GM19324 (cell line): ENCODE measurements at regions not wholly inside any gene's neighbourhood (a gene's known extent, or its start where the extent isn't known, plus 50 kb on each side); places are given as distances from the start of the nearest gene placed in this dataset.
"Not testable (repeated sequence)": the region's sequence is repeated elsewhere in the genome, so short reads cannot be mapped to it uniquely, and the experiment has no call there.

ENCODE experiments used
- ATAC-seq: cut with Tn5 transposase; IDR thresholded peaks from one replicate; pipeline ENCODE4 v1.9.1; 2021; ENCODE audit warnings: mild to moderate bottlenecking, moderate library complexity; ENCODE audit not compliant: unreplicated experiment, low FRiP score

GRCh38 chr18:42298759-42299675, 344.0 kb downstream of the PIK3C3 start:
- ATAC-seq, result peak; percentile 87

GRCh38 chr18:42305869-42306593, 351.0 kb downstream of the PIK3C3 start:
- ATAC-seq, result no peak

GRCh38 chr18:42306594-42306980, 351.6 kb downstream of the PIK3C3 start:
- ATAC-seq, result no peak

GRCh38 chr18:42310956-42311355, 355.9 kb downstream of the PIK3C3 start:
- no peak for ATAC-seq

GRCh38 chr18:42326752-42327151, 371.7 kb downstream of the PIK3C3 start:
- ATAC-seq, result no peak

GRCh38 chr18:42328931-42329330, 373.9 kb downstream of the PIK3C3 start:
- ATAC-seq, result no peak

GRCh38 chr18:42330296-42330695, 375.3 kb downstream of the PIK3C3 start:
- no peak for ATAC-seq

GRCh38 chr18:42333558-42333957, 378.5 kb downstream of the PIK3C3 start:
- ATAC-seq, result no peak

GRCh38 chr18:42334931-42335330, 379.9 kb downstream of the PIK3C3 start:
- no peak for ATAC-seq

GRCh38 chr18:42336139-42336538, 381.1 kb downstream of the PIK3C3 start:
- no peak for ATAC-seq

- not testable (repeated sequence) for ATAC-seq
Observed at GRCh38 chr18:42337337-42337736, 382.3 kb downstream of the PIK3C3 start.

- ATAC-seq, result no peak
Observed at GRCh38 chr18:42338683-42339082, 383.6 kb downstream of the PIK3C3 start.

- ATAC-seq, result no peak
Observed at GRCh38 chr18:42339372-42339771, 384.3 kb downstream of the PIK3C3 start.

- ATAC-seq, result no peak
Observed at GRCh38 chr18:42340423-42341009, 385.5 kb downstream of the PIK3C3 start.

- ATAC-seq, result no peak
Observed at GRCh38 chr18:42341423-42341822, 386.4 kb downstream of the PIK3C3 start.

- no peak for ATAC-seq
Observed at GRCh38 chr18:42348722-42349121, 393.7 kb downstream of the PIK3C3 start.

GRCh38 chr18:42351455-42351854, 396.4 kb downstream of the PIK3C3 start:
- ATAC-seq, result no peak

- ATAC-seq, result no peak
Observed at GRCh38 chr18:42360716-42361115, 405.7 kb downstream of the PIK3C3 start.

GRCh38 chr18:42363446-42364441, 408.7 kb downstream of the PIK3C3 start:
- ATAC-seq, result no peak

- ATAC-seq, result no peak
Observed at GRCh38 chr18:42364766-42365165, 409.7 kb downstream of the PIK3C3 start.
